ENCODE measurements at regions not wholly inside any gene's neighbourhood (a gene's known extent, or its start where the extent isn't known, plus 50 kb on each side); places are given as distances from the start of the nearest gene placed in this dataset.
"Not testable (repeated sequence)": the region's sequence is repeated elsewhere in the genome, so short reads cannot be mapped to it uniquely, and the experiment has no call there.

DNA sequence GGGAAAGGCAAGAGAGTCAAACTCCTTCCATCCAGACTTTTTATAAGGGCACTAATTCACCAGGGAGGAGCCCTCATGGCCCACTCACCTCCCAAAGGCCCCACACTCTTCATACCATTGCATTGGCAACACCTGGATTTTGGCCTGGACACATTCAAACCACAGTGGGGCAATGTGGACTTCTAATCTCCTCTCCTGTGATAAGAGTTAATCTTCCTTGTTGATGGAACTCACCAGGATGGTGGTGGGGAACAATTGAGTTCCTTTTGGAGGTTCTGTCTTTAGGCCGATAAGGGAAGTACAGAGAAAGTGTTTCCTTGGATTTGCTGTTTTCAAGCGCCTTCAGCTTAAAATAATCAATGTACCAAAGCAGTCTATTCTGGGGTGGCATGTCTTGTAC is 268.7 kb downstream of the CD83 start:
- Mint-ChIP-seq H3K27ac (no peak overlapping the region), H3K9me3 (no peaks in the 10 kb centered on the region), H3K27me3 (ENCODE audit: low read depth in 2 of 2) (peaks cover 0 to 11% of the 10 kb centered on the region in 2 donors), H3K4me1 (peaks cover 24 to 26% of the 10 kb centered on the region in 2 donors), H3K4me3 (no peak overlapping the region), H3K36me3 (no peaks in the 10 kb centered on the region)
- H3K4me1 ChIP-seq (ENCODE audit: control insufficient read depth, insufficient read depth, low read length): peaks cover 20% of the 10 kb centered on the region
- TF ChIP-seq, protein P1, sequence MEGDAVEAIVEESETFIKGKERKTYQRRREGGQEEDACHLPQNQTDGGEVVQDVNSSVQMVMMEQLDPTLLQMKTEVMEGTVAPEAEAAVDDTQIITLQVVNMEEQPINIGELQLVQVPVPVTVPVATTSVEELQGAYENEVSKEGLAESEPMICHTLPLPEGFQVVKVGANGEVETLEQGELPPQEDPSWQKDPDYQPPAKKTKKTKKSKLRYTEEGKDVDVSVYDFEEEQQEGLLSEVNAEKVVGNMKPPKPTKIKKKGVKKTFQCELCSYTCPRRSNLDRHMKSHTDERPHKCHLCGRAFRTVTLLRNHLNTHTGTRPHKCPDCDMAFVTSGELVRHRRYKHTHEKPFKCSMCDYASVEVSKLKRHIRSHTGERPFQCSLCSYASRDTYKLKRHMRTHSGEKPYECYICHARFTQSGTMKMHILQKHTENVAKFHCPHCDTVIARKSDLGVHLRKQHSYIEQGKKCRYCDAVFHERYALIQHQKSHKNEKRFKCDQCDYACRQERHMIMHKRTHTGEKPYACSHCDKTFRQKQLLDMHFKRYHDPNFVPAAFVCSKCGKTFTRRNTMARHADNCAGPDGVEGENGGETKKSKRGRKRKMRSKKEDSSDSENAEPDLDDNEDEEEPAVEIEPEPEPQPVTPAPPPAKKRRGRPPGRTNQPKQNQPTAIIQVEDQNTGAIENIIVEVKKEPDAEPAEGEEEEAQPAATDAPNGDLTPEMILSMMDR (IDR thresholded peaks at IDR 0.05): no peak
- no peak overlapping the region for H3K4me3 ChIP-seq (ENCODE audit: low read length)
- intact Hi-C loops (cut with micrococcal nuclease): no loop called here
- no peak overlapping the region for H3K27ac ChIP-seq (ENCODE audit: low read length)
- no peaks in the 10 kb centered on the region for H3K27me3 ChIP-seq (ENCODE audit: control insufficient read depth, insufficient read depth, low read length)
- no peak for ATAC-seq
- no peaks in the 10 kb centered on the region for H3K36me3 ChIP-seq (ENCODE audit: control insufficient read depth, insufficient read depth, low read length)
- H3K9me3 ChIP-seq (ENCODE audit: control insufficient read depth, insufficient read depth, low read length): no peaks in the 10 kb centered on the region
- DNase-seq: no peak
- 75% methylated on average over 1 of the region's 2 CpGs for WGBS (ENCODE audit: insufficient coverage)

DNA sequence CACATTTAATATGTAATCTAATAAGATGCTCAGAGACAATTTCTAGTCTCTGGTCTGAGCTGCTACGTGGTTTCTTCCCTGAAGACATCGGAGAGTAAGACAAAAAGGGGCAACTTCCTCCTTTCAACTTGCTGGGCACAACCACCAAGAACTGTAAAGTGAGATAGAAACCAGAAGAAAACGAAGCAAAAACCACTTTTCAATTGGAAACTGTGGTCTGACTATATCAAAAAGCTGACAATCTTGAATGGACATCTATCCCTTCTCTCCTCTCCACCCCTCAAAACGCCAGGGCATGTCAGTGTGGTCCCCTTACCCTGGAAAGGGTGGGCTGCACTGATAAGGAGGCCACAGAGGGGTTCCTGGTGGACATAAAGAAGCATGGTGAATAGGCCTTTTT is 269.1 kb downstream of the CD83 start:
- no peak overlapping the region for H3K4me3 ChIP-seq (ENCODE audit: low read length)
- H3K4me1 ChIP-seq (ENCODE audit: control insufficient read depth, insufficient read depth, low read length): peaks cover 20% of the 10 kb centered on the region
- no peak overlapping the region for H3K27ac ChIP-seq (ENCODE audit: low read length)
- no peaks in the 10 kb centered on the region for H3K36me3 ChIP-seq (ENCODE audit: control insufficient read depth, insufficient read depth, low read length)
- H3K36me3 Mint-ChIP-seq: no peaks in the 10 kb centered on the region
- peaks cover 22 to 23% of the 10 kb centered on the region in 2 donors for H3K4me1 Mint-ChIP-seq
- H3K27ac Mint-ChIP-seq: no peak overlapping the region
- H3K27me3 Mint-ChIP-seq (ENCODE audit: low read depth in 2 of 2): peaks cover 0 to 9% of the 10 kb centered on the region in 2 donors
- H3K9me3 Mint-ChIP-seq: no peaks in the 10 kb centered on the region
- H3K4me3 Mint-ChIP-seq: no peak overlapping the region
- TF ChIP-seq, protein P1 (IDR thresholded peaks at IDR 0.05): no peak
- 16% methylated on average over 4 of the region's 4 CpGs for WGBS (ENCODE audit: insufficient coverage)
- ATAC-seq: no peak
- no peaks in the 10 kb centered on the region for H3K9me3 ChIP-seq (ENCODE audit: control insufficient read depth, insufficient read depth, low read length)
- no peak for DNase-seq
- intact Hi-C loops (cut with micrococcal nuclease): no loop called here
- H3K27me3 ChIP-seq (ENCODE audit: control insufficient read depth, insufficient read depth, low read length): no peaks in the 10 kb centered on the region

DNA sequence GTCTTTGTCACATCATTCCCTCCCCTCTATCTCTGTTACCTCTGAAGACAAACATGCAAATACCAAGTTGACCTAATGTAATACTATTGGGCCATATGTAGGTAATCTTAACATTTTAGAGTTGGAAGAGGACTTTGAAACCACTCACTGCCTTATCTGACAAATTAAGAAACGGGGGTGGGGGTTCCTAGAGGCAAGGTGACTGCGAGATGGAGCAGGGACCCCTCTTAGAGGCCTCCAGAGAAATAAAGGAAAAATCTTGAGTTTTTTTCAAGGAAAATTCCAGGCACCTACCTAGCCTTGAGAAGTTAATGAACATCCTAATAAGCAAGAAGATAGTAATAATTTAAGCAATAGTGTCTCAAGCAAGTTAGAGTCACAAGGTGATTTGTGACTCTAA is 270.8 kb downstream of the CD83 start:
- TF ChIP-seq, protein P1 (IDR thresholded peaks at IDR 0.05): no peak
- H3K27me3 ChIP-seq (ENCODE audit: control insufficient read depth, insufficient read depth, low read length): no peaks in the 10 kb centered on the region
- Mint-ChIP-seq H3K4me1 (peaks cover 5 to 6% of the 10 kb centered on the region in 2 donors), H3K27ac (no peak overlapping the region), H3K27me3 (ENCODE audit: low read depth in 2 of 2) (peaks cover 2 to 9% of the 10 kb centered on the region in 2 donors), H3K9me3 (no peaks in the 10 kb centered on the region), H3K4me3 (no peak overlapping the region), H3K36me3 (no peaks in the 10 kb centered on the region)
- H3K4me3 ChIP-seq (ENCODE audit: low read length): no peak overlapping the region
- ATAC-seq (no peak), DNase-seq (no peak)
- peaks cover 7% of the 10 kb centered on the region for H3K4me1 ChIP-seq (ENCODE audit: control insufficient read depth, insufficient read depth, low read length)
- 88% methylated on average over 2 of the region's 2 CpGs for WGBS (ENCODE audit: insufficient coverage)
- no peaks in the 10 kb centered on the region for H3K36me3 ChIP-seq (ENCODE audit: control insufficient read depth, insufficient read depth, low read length)
- intact Hi-C loops (cut with micrococcal nuclease): no loop called here
- no peak overlapping the region for H3K27ac ChIP-seq (ENCODE audit: low read length)
- H3K9me3 ChIP-seq (ENCODE audit: control insufficient read depth, insufficient read depth, low read length): no peaks in the 10 kb centered on the region

DNA sequence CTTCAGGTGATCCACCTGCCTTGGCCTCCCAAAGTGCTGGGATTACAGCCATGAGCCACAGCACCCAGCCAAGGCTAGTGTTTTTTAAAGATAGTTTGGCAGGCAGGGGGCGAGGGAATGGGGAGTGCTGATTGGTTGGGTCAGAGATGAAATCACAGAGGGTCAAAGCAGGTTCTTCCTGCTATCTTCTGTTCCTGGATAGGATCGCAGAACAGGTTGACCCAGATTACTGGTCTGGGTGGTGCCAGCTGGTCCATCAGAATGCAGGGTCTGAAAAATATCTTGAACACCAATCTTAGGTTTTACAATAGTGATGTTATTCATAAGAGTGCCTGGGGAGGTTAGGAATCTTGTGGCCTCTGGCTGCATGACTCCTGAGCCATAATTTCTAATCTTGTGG is 272.2 kb downstream of the CD83 start:
- not testable (repeated sequence) for H3K27me3 Mint-ChIP-seq (ENCODE audit: low read depth in 2 of 2); ATAC-seq; H3K4me1 Mint-ChIP-seq

More for the DNA sequence above, 272.2 kb downstream of the CD83 start:
- H3K27ac ChIP-seq (ENCODE audit: low read length); H3K9me3 Mint-ChIP-seq; H3K9me3 ChIP-seq (ENCODE audit: control insufficient read depth, insufficient read depth, low read length); DNase-seq; H3K36me3 ChIP-seq (ENCODE audit: control insufficient read depth, insufficient read depth, low read length); H3K4me3 ChIP-seq (ENCODE audit: low read length); H3K4me3 Mint-ChIP-seq; H3K27me3 ChIP-seq (ENCODE audit: control insufficient read depth, insufficient read depth, low read length); intact Hi-C loops (cut with micrococcal nuclease); H3K27ac Mint-ChIP-seq; H3K36me3 Mint-ChIP-seq; H3K4me1 ChIP-seq (ENCODE audit: control insufficient read depth, insufficient read depth, low read length): not testable (repeated sequence)
- WGBS (ENCODE audit: insufficient coverage): 98% methylated on average over 2 of the region's 2 CpGs
